OCI-LY3 (cell line): ENCODE measurements at regions not wholly inside any gene's neighbourhood (a gene's known extent, or its start where the extent isn't known, plus 50 kb on each side); places are given as distances from the start of the nearest gene placed in this dataset.

Source experiments
- H2AFZ ChIP-seq: fragments of 200-600, 300-600 bp; shearing (Covaris generic); 2 replicates; pipeline ENCODE4 v1.6.0; 2014; ENCODE audit warnings: antibody characterized with exemption, low read depth, low read length
- H3K27ac ChIP-seq: fragments of 200-600, 300-600 bp; sonication (generic); 2 replicates; pipeline ENCODE4 v1.5.1; 2014; ENCODE audit warnings: mild to moderate bottlenecking, low read length, moderate library complexity, mixed read lengths
- H3K27me3 ChIP-seq: fragments of 200-600, 300-600 bp; sonication (generic); 2 replicates; pipeline ENCODE4 v1.6.1; 2014; ENCODE audit warnings: low read depth, low read length, mixed read lengths
- H3K36me3 ChIP-seq: fragments of 200-600, 300-600 bp; sonication (generic); replicated peaks from 2 replicates; pipeline ENCODE3; 2014; ENCODE audit warnings: low read depth, low read length, mixed read lengths
- H3K4me1 ChIP-seq: fragments of 300-600, 200-600 bp; sonication (generic); 2 replicates; pipeline ENCODE4 v1.6.1; 2014; ENCODE audit warnings: low read length, mixed read lengths
- H3K4me2 ChIP-seq: fragments of 200-600, 300-600 bp; sonication (generic); 2 replicates; pipeline ENCODE4 v1.6.1; 2014; ENCODE audit warnings: low read length, mixed read lengths
- H3K4me3 ChIP-seq: fragments of 300-600, 200-600 bp; sonication (generic); 2 replicates; pipeline ENCODE4 v1.5.1; 2014; ENCODE audit warnings: antibody characterized with exemption, mild to moderate bottlenecking, low read length, moderate library complexity
- H3K79me2 ChIP-seq: fragments of 300-600, 200-600 bp; shearing (Covaris generic); 2 replicates; pipeline ENCODE4 v1.6.1; 2014; ENCODE audit warnings: mild to moderate bottlenecking, low read length, mixed read lengths
- H3K9ac ChIP-seq: fragments of 300-600, 200-600 bp; shearing (Covaris generic); 2 replicates; pipeline ENCODE4 v1.6.0; 2014; ENCODE audit warnings: mild to moderate bottlenecking, low read length, moderate library complexity
- H3K9me3 ChIP-seq: fragments of 200-600, 300-600 bp; shearing (Covaris generic); 2 replicates; pipeline ENCODE4 v1.6.1; 2014; ENCODE audit warnings: low read length, mixed read lengths; ENCODE audit not compliant: insufficient read depth
- H4K20me1 ChIP-seq: fragments of 200-600, 300-600 bp; sonication (generic); 2 replicates; pipeline ENCODE4 v1.6.1; 2016; ENCODE audit warnings: low read length, mixed read lengths; ENCODE audit not compliant: insufficient read depth
- CTCF ChIP-seq: fragments of 200-600, 300-600 bp; sonication (generic); IDR thresholded peaks from 2 replicates; pipeline ENCODE4 v1.5.1; 2014; ENCODE audit warnings: antibody characterized with exemption, low read length, low read depth
- EZH2phosphoT487 ChIP-seq: fragments of 200-600 bp; shearing (Covaris generic); IDR thresholded peaks from 2 replicates; pipeline ENCODE4 v1.6.1; 2018; ENCODE audit warnings: antibody characterized with exemption, mixed run types, low read depth

- no peak for TF ChIP-seq EZH2phosphoT487
- TF ChIP-seq CTCF = no peak
- Histone ChIP-seq H3K27ac (no peak overlapping the region), H3K4me3 (no peak overlapping the region), H3K4me2 (no peak overlapping the region), H3K79me2 (no peaks in the 10 kb centered on the region), H3K27me3 (no peaks in the 10 kb centered on the region), H3K4me1 (no peaks in the 10 kb centered on the region), H4K20me1 (no peaks in the 10 kb centered on the region), H3K36me3 (no peaks in the 10 kb centered on the region), H3K9me3 (no peaks in the 10 kb centered on the region), H3K9ac (no peak overlapping the region), H2AFZ (no peak overlapping the region)
These were observed 163.5 kb upstream of the ALG10B start for GRCh38 chr12:38152816-38153736.

GRCh38 chr12:38153737-38154061, 162.9 kb upstream of the ALG10B start:
- Histone ChIP-seq H2AFZ (no peak overlapping the region), H3K9me3 (no peaks in the 10 kb centered on the region), H3K79me2 (no peaks in the 10 kb centered on the region), H3K27ac (no peak overlapping the region), H3K9ac (no peak overlapping the region), H3K4me3 (no peak overlapping the region), H3K4me2 (no peak overlapping the region), H3K4me1 (no peaks in the 10 kb centered on the region), H3K36me3 (no peaks in the 10 kb centered on the region), H4K20me1 (no peaks in the 10 kb centered on the region), H3K27me3 (no peaks in the 10 kb centered on the region)
- TF ChIP-seq CTCF (no peak), EZH2phosphoT487 (no peak)

- H3K36me3 ChIP-seq = no peaks in the 10 kb centered on the region
- no peak overlapping the region for H3K4me2 ChIP-seq
- no peaks in the 10 kb centered on the region for H3K79me2 ChIP-seq
- H2AFZ ChIP-seq = no peak overlapping the region
- H3K27me3 ChIP-seq = no peaks in the 10 kb centered on the region
- H4K20me1 ChIP-seq = no peaks in the 10 kb centered on the region
- H3K4me1 ChIP-seq = no peaks in the 10 kb centered on the region
- H3K27ac ChIP-seq = no peak overlapping the region
- no peaks in the 10 kb centered on the region for H3K9me3 ChIP-seq
- H3K9ac ChIP-seq = no peak overlapping the region
- TF ChIP-seq CTCF (no peak), EZH2phosphoT487 (no peak)
- no peak overlapping the region for H3K4me3 ChIP-seq
These were observed 162.2 kb upstream of the ALG10B start for GRCh38 chr12:38154096-38155019.

- Histone ChIP-seq H3K4me2 (no peak overlapping the region), H3K4me1 (no peaks in the 10 kb centered on the region), H3K9ac (no peak overlapping the region), H3K36me3 (no peaks in the 10 kb centered on the region), H3K27ac (no peak overlapping the region), H3K79me2 (no peaks in the 10 kb centered on the region), H3K9me3 (no peaks in the 10 kb centered on the region), H3K4me3 (no peak overlapping the region), H4K20me1 (no peaks in the 10 kb centered on the region), H3K27me3 (no peaks in the 10 kb centered on the region), H2AFZ (no peak overlapping the region)
- no peak for TF ChIP-seq EZH2phosphoT487
- TF ChIP-seq CTCF = no peak
These were observed 161.6 kb upstream of the ALG10B start for GRCh38 chr12:38155020-38155395.
